ENCODE measurements at regions not wholly inside any gene's neighbourhood (a gene's known extent, or its start where the extent isn't known, plus 50 kb on each side); places are given as distances from the start of the nearest gene placed in this dataset.

DNA sequence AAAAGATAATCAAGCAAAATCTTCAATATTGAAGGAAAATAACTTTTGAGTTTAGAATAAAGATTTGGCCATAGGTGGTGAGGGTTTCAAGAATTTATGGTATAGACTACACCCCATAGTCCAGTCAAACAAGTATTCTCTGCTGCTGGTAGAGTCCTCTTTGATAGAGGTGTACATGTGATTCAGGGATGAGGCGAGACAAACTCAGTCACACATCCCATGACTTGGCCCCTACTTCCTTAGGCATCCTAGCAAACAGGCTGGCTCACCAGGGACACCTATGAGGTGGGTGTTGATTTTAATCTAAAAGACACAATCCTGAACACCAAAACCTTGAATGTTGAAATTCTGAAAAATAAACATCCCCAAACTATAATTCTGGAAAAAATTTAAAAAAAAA, 78.1 kb upstream of the SLC25A13 start:
- TF ChIP-seq, protein P1, sequence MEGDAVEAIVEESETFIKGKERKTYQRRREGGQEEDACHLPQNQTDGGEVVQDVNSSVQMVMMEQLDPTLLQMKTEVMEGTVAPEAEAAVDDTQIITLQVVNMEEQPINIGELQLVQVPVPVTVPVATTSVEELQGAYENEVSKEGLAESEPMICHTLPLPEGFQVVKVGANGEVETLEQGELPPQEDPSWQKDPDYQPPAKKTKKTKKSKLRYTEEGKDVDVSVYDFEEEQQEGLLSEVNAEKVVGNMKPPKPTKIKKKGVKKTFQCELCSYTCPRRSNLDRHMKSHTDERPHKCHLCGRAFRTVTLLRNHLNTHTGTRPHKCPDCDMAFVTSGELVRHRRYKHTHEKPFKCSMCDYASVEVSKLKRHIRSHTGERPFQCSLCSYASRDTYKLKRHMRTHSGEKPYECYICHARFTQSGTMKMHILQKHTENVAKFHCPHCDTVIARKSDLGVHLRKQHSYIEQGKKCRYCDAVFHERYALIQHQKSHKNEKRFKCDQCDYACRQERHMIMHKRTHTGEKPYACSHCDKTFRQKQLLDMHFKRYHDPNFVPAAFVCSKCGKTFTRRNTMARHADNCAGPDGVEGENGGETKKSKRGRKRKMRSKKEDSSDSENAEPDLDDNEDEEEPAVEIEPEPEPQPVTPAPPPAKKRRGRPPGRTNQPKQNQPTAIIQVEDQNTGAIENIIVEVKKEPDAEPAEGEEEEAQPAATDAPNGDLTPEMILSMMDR (conservative IDR thresholded peaks at IDR 0.05 in 1 of 2, IDR thresholded peaks at IDR 0.05 in 1 of 2; ENCODE audit: extremely low read depth in 1 of 2, insufficient read depth in 1 of 2, low read depth in 1 of 2, low read length in 2 of 2): no peak
- TF ChIP-seq EZH2 (IDR thresholded peaks at IDR 0.05; ENCODE audit: borderline replicate concordance, low read length): no peak
